ENCODE measurements at regions not wholly inside any gene's neighbourhood (a gene's known extent, or its start where the extent isn't known, plus 50 kb on each side); places are given as distances from the start of the nearest gene placed in this dataset.
"Not testable (repeated sequence)": the region's sequence is repeated elsewhere in the genome, so short reads cannot be mapped to it uniquely, and the experiment has no call there.

- no peak for FAIRE-seq
- no peak for TF ChIP-seq TAF1 (IDR thresholded peaks at IDR 0.05; ENCODE audit: borderline replicate concordance, low read depth, low read length)
- TF ChIP-seq POLR2AphosphoS5 (IDR thresholded peaks at IDR 0.05; ENCODE audit: low read depth, low read length), result no peak
- no peak for TF ChIP-seq POLR2A (IDR thresholded peaks at IDR 0.05; ENCODE audit: low read depth, low read length)
- no peak for DNase-seq (ENCODE audit: insufficient read length)
Observed at GRCh38 chr3:139107424-139108252, 62.9 kb upstream of the PRR23C start.

- DNase-seq (ENCODE audit: insufficient read length) (no peak), FAIRE-seq (no peak)
- no peak for TF ChIP-seq POLR2A (IDR thresholded peaks at IDR 0.05; ENCODE audit: low read depth, low read length)
- TF ChIP-seq POLR2AphosphoS5 (IDR thresholded peaks at IDR 0.05; ENCODE audit: low read depth, low read length), result no peak
- no peak for TF ChIP-seq TAF1 (IDR thresholded peaks at IDR 0.05; ENCODE audit: borderline replicate concordance, low read depth, low read length)
Observed at GRCh38 chr3:139108253-139108969, 63.7 kb upstream of the PRR23C start.

GRCh38 chr3:139109271-139109670 lies 64.6 kb upstream of the PRR23C start:
- TF ChIP-seq POLR2AphosphoS5 (IDR thresholded peaks at IDR 0.05; ENCODE audit: low read depth, low read length), result no peak
- TF ChIP-seq TAF1 (IDR thresholded peaks at IDR 0.05; ENCODE audit: borderline replicate concordance, low read depth, low read length), result no peak
- TF ChIP-seq POLR2A (IDR thresholded peaks at IDR 0.05; ENCODE audit: low read depth, low read length), result no peak
- DNase-seq (ENCODE audit: insufficient read length), result no peak
- FAIRE-seq, result no peak

GRCh38 chr3:139110072-139110830 lies 65.6 kb upstream of the PRR23C start:
- no peak for FAIRE-seq

GRCh38 chr3:139110929-139111328 lies 66.2 kb upstream of the PRR23C start:
- not testable (repeated sequence) for FAIRE-seq; DNase-seq (ENCODE audit: insufficient read length)

More at GRCh38 chr3:139110072-139110830, 65.6 kb upstream of the PRR23C start:
- no peak for DNase-seq (ENCODE audit: insufficient read length)
- TF ChIP-seq TAF1 (IDR thresholded peaks at IDR 0.05; ENCODE audit: borderline replicate concordance, low read depth, low read length) (no peak), POLR2AphosphoS5 (IDR thresholded peaks at IDR 0.05; ENCODE audit: low read depth, low read length) (no peak)

GRCh38 chr3:139111392-139112229 lies 66.9 kb upstream of the PRR23C start:
- FAIRE-seq, result peak; percentile 84
- DNase-seq (ENCODE audit: insufficient read length), result peak; percentile 45
- no peak for TF ChIP-seq POLR2A (IDR thresholded peaks at IDR 0.05; ENCODE audit: low read depth, low read length)
- no peak for TF ChIP-seq POLR2AphosphoS5 (IDR thresholded peaks at IDR 0.05; ENCODE audit: low read depth, low read length)
- TF ChIP-seq TAF1 (IDR thresholded peaks at IDR 0.05; ENCODE audit: borderline replicate concordance, low read depth, low read length), result no peak

- DNase-seq (ENCODE audit: insufficient read length) (no peak), FAIRE-seq (no peak)
- TF ChIP-seq TAF1 (IDR thresholded peaks at IDR 0.05; ENCODE audit: borderline replicate concordance, low read depth, low read length) (no peak), POLR2A (IDR thresholded peaks at IDR 0.05; ENCODE audit: low read depth, low read length) (no peak), POLR2AphosphoS5 (IDR thresholded peaks at IDR 0.05; ENCODE audit: low read depth, low read length) (no peak)
Observed at GRCh38 chr3:139112230-139112558, 67.5 kb upstream of the PRR23C start.

- DNase-seq (ENCODE audit: insufficient read length) (no peak), FAIRE-seq (peak; percentile 65)
- TF ChIP-seq POLR2A (IDR thresholded peaks at IDR 0.05; ENCODE audit: low read depth, low read length) (no peak), POLR2AphosphoS5 (IDR thresholded peaks at IDR 0.05; ENCODE audit: low read depth, low read length) (no peak), TAF1 (IDR thresholded peaks at IDR 0.05; ENCODE audit: borderline replicate concordance, low read depth, low read length) (no peak)
Observed at GRCh38 chr3:139113231-139113992, 68.7 kb upstream of the PRR23C start.

GRCh38 chr3:139113993-139114375 lies 69.3 kb upstream of the PRR23C start:
- FAIRE-seq (peak; percentile 54), DNase-seq (ENCODE audit: insufficient read length) (no peak)
- TF ChIP-seq POLR2A (IDR thresholded peaks at IDR 0.05; ENCODE audit: low read depth, low read length), result no peak
- no peak for TF ChIP-seq TAF1 (IDR thresholded peaks at IDR 0.05; ENCODE audit: borderline replicate concordance, low read depth, low read length)
- TF ChIP-seq POLR2AphosphoS5 (IDR thresholded peaks at IDR 0.05; ENCODE audit: low read depth, low read length), result no peak

- FAIRE-seq; DNase-seq (ENCODE audit: insufficient read length): not testable (repeated sequence)
Observed at GRCh38 chr3:139116631-139117030, 71.9 kb upstream of the PRR23C start.

Measured in GM12892 (cell line).